LNCAP (cell line): ENCODE measurements at regions not wholly inside any gene's neighbourhood (a gene's known extent, or its start where the extent isn't known, plus 50 kb on each side); places are given as distances from the start of the nearest gene placed in this dataset.

ENCODE experiments used
- TF ChIP-seq, protein P1 (sequence below): fragments of 450-650 bp; IDR thresholded peaks from 2 replicates; pipeline ENCODE4 v1.5.1; 2017; ENCODE audit warnings: mild to moderate bottlenecking

DNA sequence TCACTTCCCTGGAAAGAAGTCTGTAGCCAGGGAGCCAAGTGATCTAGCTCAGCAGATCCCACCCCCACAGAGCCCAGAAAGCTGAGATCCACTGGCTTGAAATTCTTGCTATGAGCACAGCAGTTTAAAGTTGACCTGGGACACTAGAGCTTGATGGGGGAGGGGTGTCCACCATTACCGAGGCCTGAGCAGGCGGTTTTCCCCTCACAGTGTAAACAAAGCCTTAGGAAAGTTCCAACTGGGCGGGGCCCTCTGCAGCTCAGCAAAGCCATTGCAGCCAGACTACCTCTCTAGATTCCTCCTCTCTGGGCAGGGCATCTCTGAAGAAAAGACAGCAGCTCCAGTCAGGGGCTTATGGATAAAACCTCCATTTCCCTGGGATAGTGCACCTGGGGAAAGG is 887.2 kb upstream of the LRATD1 start:
- TF ChIP-seq, protein P1, sequence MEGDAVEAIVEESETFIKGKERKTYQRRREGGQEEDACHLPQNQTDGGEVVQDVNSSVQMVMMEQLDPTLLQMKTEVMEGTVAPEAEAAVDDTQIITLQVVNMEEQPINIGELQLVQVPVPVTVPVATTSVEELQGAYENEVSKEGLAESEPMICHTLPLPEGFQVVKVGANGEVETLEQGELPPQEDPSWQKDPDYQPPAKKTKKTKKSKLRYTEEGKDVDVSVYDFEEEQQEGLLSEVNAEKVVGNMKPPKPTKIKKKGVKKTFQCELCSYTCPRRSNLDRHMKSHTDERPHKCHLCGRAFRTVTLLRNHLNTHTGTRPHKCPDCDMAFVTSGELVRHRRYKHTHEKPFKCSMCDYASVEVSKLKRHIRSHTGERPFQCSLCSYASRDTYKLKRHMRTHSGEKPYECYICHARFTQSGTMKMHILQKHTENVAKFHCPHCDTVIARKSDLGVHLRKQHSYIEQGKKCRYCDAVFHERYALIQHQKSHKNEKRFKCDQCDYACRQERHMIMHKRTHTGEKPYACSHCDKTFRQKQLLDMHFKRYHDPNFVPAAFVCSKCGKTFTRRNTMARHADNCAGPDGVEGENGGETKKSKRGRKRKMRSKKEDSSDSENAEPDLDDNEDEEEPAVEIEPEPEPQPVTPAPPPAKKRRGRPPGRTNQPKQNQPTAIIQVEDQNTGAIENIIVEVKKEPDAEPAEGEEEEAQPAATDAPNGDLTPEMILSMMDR = no peak

DNA sequence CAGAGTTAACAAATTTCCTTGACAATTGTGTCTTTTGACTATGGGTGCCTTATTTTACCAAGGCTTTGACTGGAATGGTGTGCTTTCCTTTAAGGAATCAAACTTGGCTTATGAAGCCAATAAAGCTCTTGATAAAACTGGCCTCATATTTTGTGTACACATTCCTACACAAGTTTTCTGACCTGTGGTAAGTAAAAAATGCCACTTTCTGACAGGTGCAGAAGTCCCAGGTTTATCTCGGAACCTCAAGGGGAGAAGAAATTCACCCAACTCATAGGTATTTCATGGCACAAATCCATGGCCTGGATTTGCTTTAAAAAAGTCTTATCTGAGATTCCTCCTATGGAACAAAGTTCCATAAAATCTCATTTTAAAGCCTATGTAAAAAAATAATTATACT is 880.6 kb upstream of the LRATD1 start:
- TF ChIP-seq, protein P1 = no peak

DNA sequence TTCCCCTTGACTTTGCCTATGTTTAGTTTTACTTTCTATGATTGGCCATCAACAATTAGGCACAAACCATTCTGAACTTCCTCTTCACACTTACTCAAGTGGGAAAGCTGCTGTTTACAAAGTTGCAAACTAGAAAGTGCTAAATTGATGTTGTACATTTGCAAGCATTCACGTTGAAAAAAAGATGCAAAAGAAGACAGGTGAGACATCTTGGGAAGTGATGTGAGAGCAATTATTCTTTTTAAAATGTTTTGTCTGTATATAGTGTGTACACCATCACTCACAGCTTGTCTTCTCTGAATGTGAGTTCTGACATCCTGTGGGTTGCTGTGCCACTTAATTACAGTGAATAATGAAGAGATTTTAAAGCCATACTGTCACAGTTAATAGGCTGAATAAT is 874.1 kb upstream of the LRATD1 start:
- TF ChIP-seq, protein P1 = no peak

DNA sequence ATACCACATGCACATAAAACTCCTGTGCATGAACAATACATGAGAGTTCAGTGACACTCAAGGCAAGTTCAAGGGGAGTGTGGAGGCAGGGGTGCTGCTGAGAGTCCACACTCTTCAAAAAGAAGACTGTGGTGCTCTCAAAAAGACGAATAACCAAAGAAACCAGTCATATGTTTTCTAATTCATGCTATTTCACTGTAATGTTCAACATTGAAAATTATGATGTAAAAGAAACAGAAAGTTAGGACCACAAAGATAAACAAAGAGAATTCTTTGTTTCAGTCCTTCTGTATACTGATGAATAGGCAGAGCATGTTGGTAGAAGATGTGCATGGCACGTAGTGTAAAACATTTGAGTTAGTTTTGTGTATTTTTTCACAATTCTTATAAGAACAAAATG is 864.2 kb upstream of the LRATD1 start:
- TF ChIP-seq, protein P1 = no peak

DNA sequence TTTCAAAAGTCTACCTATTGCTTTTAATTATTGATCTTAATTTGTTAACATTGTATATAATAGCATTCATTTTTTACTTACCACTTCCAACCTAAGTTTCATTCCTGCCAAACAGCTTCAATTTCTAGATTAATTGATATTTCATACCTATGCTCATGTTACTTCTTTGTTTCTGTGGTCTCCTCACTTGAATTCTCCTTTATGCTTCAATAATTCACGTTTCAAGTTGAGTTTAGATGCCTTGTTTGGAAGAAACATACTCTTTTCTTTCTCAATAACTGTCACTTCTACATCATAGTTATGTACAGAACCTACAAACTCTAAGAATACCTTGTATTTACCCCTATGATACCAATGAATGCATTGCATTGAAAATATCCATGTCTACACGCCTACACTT is 862.2 kb upstream of the LRATD1 start:
- TF ChIP-seq, protein P1 = no peak

DNA sequence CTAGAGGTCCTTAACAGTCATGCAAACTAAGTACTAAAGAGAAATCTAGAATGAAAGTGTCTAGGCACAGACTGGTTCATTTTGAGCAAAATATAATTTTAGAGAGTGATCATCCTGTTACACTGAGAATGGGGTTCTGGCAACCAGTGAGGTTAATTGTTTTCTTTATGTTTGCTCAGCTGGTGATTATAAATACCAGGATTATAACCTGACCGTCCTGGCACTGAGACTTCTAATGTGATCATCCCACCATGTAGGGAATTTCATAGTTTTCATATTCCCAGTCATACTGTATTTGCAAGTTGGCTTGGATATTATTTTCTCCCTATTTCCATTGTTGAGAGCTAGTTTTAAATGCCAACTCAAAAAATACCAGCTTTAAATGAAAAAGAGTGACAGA is 852.5 kb upstream of the LRATD1 start:
- TF ChIP-seq, protein P1 = no peak

DNA sequence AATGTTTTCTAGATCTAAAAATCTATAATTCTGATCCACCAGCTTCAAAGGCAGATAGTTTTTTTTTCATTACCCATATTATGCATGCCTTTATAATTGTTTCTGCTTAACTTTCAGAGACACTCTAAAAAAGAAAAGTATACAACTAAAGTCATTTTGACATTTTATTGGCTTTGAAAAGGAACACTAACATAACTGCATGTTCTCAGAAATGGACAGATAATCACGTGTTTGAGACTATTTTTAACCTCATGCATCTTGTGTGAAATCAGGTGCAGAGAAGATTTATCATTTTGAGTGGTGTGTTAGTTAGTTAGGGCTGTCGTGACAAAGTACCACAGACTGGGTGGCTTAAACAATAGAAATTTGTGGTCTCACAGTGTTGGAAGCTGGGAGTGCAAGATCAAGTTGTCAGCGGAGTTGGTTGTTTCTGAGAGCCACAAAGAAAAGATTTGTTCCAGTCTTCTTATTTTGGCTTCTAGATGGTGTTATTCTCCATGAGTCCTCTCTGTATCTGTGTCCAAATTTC is 841.4 kb upstream of the LRATD1 start:
- TF ChIP-seq, protein P1 = no peak

DNA sequence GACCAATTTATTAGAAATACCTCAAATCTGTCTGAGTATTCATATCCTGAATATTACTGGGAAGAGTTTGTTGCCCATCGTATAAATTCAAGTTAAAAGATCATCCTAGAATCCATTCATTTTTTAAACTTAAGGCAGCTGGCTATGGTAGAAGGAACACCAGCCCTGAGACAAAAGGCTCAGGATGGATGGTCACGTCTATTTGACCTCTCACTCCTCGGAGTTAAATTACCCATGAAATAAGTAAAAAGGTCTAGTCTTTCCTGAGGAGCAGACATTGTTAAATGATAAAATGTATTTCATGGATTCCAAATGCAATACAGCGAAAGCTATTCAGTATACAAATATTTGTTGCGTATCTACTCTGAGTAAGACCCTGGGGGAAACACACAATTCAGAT is 826.0 kb upstream of the LRATD1 start:
- TF ChIP-seq, protein P1 = no peak
